HCT116 (cell line): ENCODE measurements at regions not wholly inside any gene's neighbourhood (a gene's known extent, or its start where the extent isn't known, plus 50 kb on each side); places are given as distances from the start of the nearest gene placed in this dataset.

Source experiments
- ATAC-seq: fragments of 200-7000 bp; cut with Tn5 transposase; 2 replicates; pipeline ENCODE4 v1.9.1; 2020; ENCODE audit warnings: mild to moderate bottlenecking, moderate library complexity
- BruUV-seq: library from RNA; stranded (reverse); fragments of 400-500 nt; replicated peaks from 2 replicates; lab custom pipeline; 2021; lab: Mats Ljungman, UMichigan
- CTCF ChIA-PET: fragments of 300-600 bp; sonication (Branson Sonifier 250); formaldehyde crosslinking; loops from one replicate; lab custom pipeline; 2021; ENCODE audit warnings: antibody characterized with exemption; lab: Charles Lee
- POLR2A ChIA-PET: fragments of 300-600, 350-600 bp; sonication (Branson Sonifier 250); formaldehyde crosslinking; loops from one replicate; lab custom pipeline; 2021; ENCODE audit warnings: antibody characterized with exemption; lab: Charles Lee
- RAD21 ChIA-PET, 2 experiments: fragments of 300-600 bp; sonication (Branson Sonifier 250); formaldehyde crosslinking; loops; one replicate each; lab custom pipeline; 2023; ENCODE audit warnings: low total read pairs in 2 of 2; ENCODE audit not compliant: uncharacterized antibody in 2 of 2, unreplicated experiment in 2 of 2, low non-redundant PET in 1 of 2; lab: Charles Lee
- DNase-seq: peaks from one replicate; pipeline ENCODE4 v3.0.0-alpha.2; 2010; ENCODE audit warnings: low read depth, low spot score
- H2AFZ ChIP-seq: fragments of 200-600 bp; shearing (Covaris generic), sonication (generic); 2 replicates; pipeline ENCODE4 v1.6.1; 2017; ENCODE audit warnings: low read depth, mixed run types, mixed read lengths, antibody characterized with exemption, low read length; ENCODE audit not compliant: poor library complexity, severe bottlenecking
- H3K27ac ChIP-seq: 2 replicates; pipeline ENCODE4 v1.5.1; 2012; ENCODE audit warnings: low read depth, low read length
- H3K27me3 ChIP-seq: fragments of 200-600 bp; sonication (generic); 2 replicates; pipeline ENCODE4 v1.6.1; 2016; ENCODE audit warnings: mixed run types, low read length, mixed read lengths; ENCODE audit not compliant: insufficient read depth
- H3K36me3 ChIP-seq, 2 experiments: fragments of 200-500 bp in 1 of 2; fragments of 200-600 bp in 1 of 2; sonication (Bioruptor generic) in 1 of 2; sonication (generic) in 1 of 2; 2 replicates each; pipeline versions ENCODE4 v1.5.1 to v1.6.1; 2014 to 2016; ENCODE audit warnings: low read length in 2 of 2, inconsistent platforms in 1 of 2, mixed read lengths in 1 of 2, mixed run types in 1 of 2; ENCODE audit not compliant: insufficient read depth in 2 of 2, control insufficient read depth in 1 of 2
- H3K4me1 ChIP-seq, 2 experiments: fragments of 200-600 bp in 1 of 2; sonication (generic) in 1 of 2; 2 replicates each; pipeline versions ENCODE4 v1.5.1 to v1.6.1; 2012 to 2017; ENCODE audit warnings: low read length in 2 of 2, inconsistent platforms in 1 of 2, mild to moderate bottlenecking in 1 of 2, mixed read lengths in 1 of 2, mixed run types in 1 of 2, moderate library complexity in 1 of 2; ENCODE audit not compliant: insufficient read depth in 2 of 2, control insufficient read depth in 1 of 2
- H3K4me2 ChIP-seq: fragments of 200-600 bp; sonication (generic); 2 replicates; pipeline ENCODE4 v1.6.1; 2017; ENCODE audit warnings: mixed run types, low read length, mixed read lengths
- H3K4me3 ChIP-seq, 2 experiments: fragments of 200-600 bp in 1 of 2; sonication (generic) in 1 of 2; replicated peaks in 1 of 2; 2 replicates each; pipeline ENCODE4 v1.5.1; 2011 to 2016; ENCODE audit warnings: low read length in 2 of 2, control low read depth in 1 of 2, low read depth in 1 of 2, mild to moderate bottlenecking in 1 of 2, mixed read lengths in 1 of 2, mixed run types in 1 of 2
- H3K79me2 ChIP-seq: fragments of 200-600 bp; sonication (generic); 2 replicates; pipeline ENCODE4 v1.6.1; 2017; ENCODE audit warnings: mild to moderate bottlenecking, mixed run types, low read length, moderate library complexity, mixed read lengths; ENCODE audit not compliant: insufficient read depth
- H3K9ac ChIP-seq: fragments of 200-600 bp; sonication (generic); 2 replicates; pipeline ENCODE4 v1.6.1; 2016; ENCODE audit warnings: low read length, mixed read lengths
- H3K9me2 ChIP-seq: fragments of 200-600 bp; sonication (generic), shearing (Covaris generic); 2 replicates; pipeline ENCODE4 v1.6.1; 2017; ENCODE audit warnings: mixed run types, mild to moderate bottlenecking, moderate library complexity; ENCODE audit not compliant: insufficient read depth
- H3K9me3 ChIP-seq, 2 experiments: fragments of 200-500 bp in 1 of 2; fragments of 200-600 bp in 1 of 2; sonication (Bioruptor generic) in 1 of 2; sonication (generic) in 1 of 2; 2 replicates each; pipeline ENCODE4 v1.6.1; 2014 to 2017; ENCODE audit warnings: low read length in 2 of 2, mixed read lengths in 2 of 2, inconsistent platforms in 1 of 2, low read depth in 1 of 2, mild to moderate bottlenecking in 1 of 2, mixed run types in 1 of 2, moderate library complexity in 1 of 2; ENCODE audit not compliant: control insufficient read depth in 1 of 2, insufficient read depth in 1 of 2
- H4K20me1 ChIP-seq: fragments of 200-600 bp; sonication (generic), shearing (Covaris generic); 2 replicates; pipeline ENCODE4 v1.6.1; 2017; ENCODE audit warnings: mixed run types, mild to moderate bottlenecking, moderate library complexity; ENCODE audit not compliant: insufficient read depth
- CBX3 ChIP-seq: IDR thresholded peaks from 2 replicates; pipeline ENCODE4 v1.6.1; 2012; ENCODE audit warnings: low read depth
- CEBPB ChIP-seq: IDR thresholded peaks from 2 replicates; pipeline ENCODE4 v1.6.1; 2012; ENCODE audit warnings: low read depth
- EGR1 ChIP-seq: IDR thresholded peaks from 2 replicates; pipeline ENCODE4 v1.6.1; 2012; ENCODE audit warnings: low read depth
- ELF1 ChIP-seq: IDR thresholded peaks from 2 replicates; pipeline ENCODE4 v1.6.1; 2012; ENCODE audit warnings: low read depth, borderline replicate concordance
- FOSL1 ChIP-seq: IDR thresholded peaks from 2 replicates; pipeline ENCODE4 v1.6.1; 2012; ENCODE audit warnings: low read depth
- JUND ChIP-seq: IDR thresholded peaks from 2 replicates; pipeline ENCODE4 v1.6.1; 2012
- POLR2A ChIP-seq: IDR thresholded peaks from 2 replicates; pipeline ENCODE4 v1.7.0; 2011; ENCODE audit warnings: borderline replicate concordance; ENCODE audit not compliant: insufficient read depth, insufficient read length; ENCODE audit errors: extremely low read depth
- POLR2AphosphoS5 ChIP-seq: IDR thresholded peaks from 2 replicates; pipeline ENCODE4 v1.6.1; 2011; ENCODE audit warnings: mild to moderate bottlenecking, low read depth, low read length, moderate library complexity
- RAD21 ChIP-seq: IDR thresholded peaks from 2 replicates; pipeline ENCODE4 v1.6.1; 2012; ENCODE audit warnings: low read depth, mild to moderate bottlenecking
- SIN3A ChIP-seq: IDR thresholded peaks from 2 replicates; pipeline ENCODE4 v1.6.1; 2012; ENCODE audit warnings: low read depth
- SP1 ChIP-seq: IDR thresholded peaks from 2 replicates; pipeline ENCODE4 v1.6.1; 2012; ENCODE audit warnings: low read depth
- SRF ChIP-seq: IDR thresholded peaks from 2 replicates; pipeline ENCODE4 v1.6.1; 2012; ENCODE audit warnings: low read depth
- YY1 ChIP-seq: IDR thresholded peaks from 2 replicates; pipeline ENCODE4 v1.6.1; 2011; ENCODE audit warnings: low read length, low read depth, moderate library complexity, mild to moderate bottlenecking; ENCODE audit not compliant: insufficient replicate concordance; ENCODE audit errors: extremely low read depth
- ZFX ChIP-seq: fragments of 450-650 bp; IDR thresholded peaks from 2 replicates; pipeline ENCODE4 v1.6.1; 2017
- ZNF274 ChIP-seq: fragments of 200-500 bp; sonication (Bioruptor generic); IDR thresholded peaks from 2 replicates; pipeline ENCODE4 v1.6.1; 2014; ENCODE audit warnings: mild to moderate bottlenecking, low read depth, low read length, inconsistent platforms
- intact Hi-C: fragments of 100-400 bp; cut with micrococcal nuclease; formaldehyde crosslinking; loops from 2 replicates; pipeline ENCODE4 v1.10.0; 2022
- TF ChIP-seq, protein P1 (sequence below): IDR thresholded peaks from 2 replicates; pipeline ENCODE4 v1.6.1; 2012
- TF ChIP-seq, protein P2 (sequence below): IDR thresholded peaks from 2 replicates; pipeline ENCODE4 v1.6.1; 2012; ENCODE audit warnings: low read depth
- TF ChIP-seq, protein P3 (sequence below): IDR thresholded peaks from 2 replicates; pipeline ENCODE4 v1.6.1; 2011; ENCODE audit warnings: mild to moderate bottlenecking, low read length, moderate library complexity; ENCODE audit not compliant: insufficient replicate concordance; ENCODE audit errors: extremely low read depth

DNA sequence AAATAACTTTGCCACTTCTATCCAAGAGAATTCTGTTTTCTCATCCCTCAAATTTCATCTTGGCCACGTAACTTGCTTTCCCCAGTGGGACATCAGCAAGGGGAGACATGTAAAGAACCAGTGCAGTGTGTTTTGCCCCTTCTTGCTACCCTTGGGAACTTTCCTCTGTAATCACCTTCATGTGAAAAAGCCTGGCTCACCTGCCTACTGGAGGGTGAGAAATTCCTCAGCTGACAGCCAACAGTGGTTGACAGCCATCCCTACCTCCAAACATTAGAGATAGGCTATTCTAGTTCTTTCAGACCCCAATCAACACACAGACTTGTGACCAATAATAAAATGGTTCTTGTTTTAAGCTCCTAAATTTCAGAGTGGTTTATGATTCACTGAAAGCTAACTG, 333.9 kb upstream of the TBC1D5 start:
- no TSS peak for BruUV-seq
- RAD21 ChIA-PET: no interaction called here

DNA sequence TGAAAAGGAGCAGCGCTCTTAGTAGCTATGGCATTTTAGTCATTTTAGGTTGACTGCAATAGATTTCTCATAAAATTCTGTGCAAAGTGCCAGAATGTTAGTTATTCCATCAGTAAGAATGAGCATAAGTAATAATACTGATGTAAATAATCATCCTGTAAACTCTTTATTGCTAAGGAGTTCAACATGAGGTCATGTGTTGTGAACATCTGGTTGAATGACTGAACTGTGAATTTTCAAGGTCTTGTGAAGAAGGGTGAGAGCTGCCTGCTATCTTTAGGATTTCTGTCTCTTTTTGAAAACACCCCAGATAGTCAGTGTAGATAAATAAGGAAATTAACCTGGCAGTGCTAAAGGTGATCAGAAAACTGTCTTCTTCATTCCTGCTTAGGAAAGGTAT, 333.4 kb upstream of the TBC1D5 start:
- Histone ChIP-seq H3K4me2 (no peak overlapping the region), H4K20me1 (no peaks in the 10 kb centered on the region), H3K9me2 (no peaks in the 10 kb centered on the region), H2AFZ (no peak overlapping the region), H3K27ac (no peak overlapping the region), H3K4me1 (peaks cover 21 to 27% of the 10 kb centered on the region in 2 experiments), H3K79me2 (no peaks in the 10 kb centered on the region), H3K4me3 (no peak overlapping the region), H3K9ac (no peak overlapping the region), H3K27me3 (no peaks in the 10 kb centered on the region), H3K36me3 (no peaks in the 10 kb centered on the region), H3K9me3 (no peaks in the 10 kb centered on the region)
- ATAC-seq: no peak
- intact Hi-C loops: no loop called here
- ChIA-PET CTCF (no interaction called here), POLR2A (no interaction called here), RAD21 (no interaction called here)
- BruUV-seq: no TSS peak
- DNase-seq: no peak
- no peak for TF ChIP-seq CBX3
- TF ChIP-seq RAD21: no peak
- TF ChIP-seq EGR1: no peak
- no peak for TF ChIP-seq JUND
- no peak for TF ChIP-seq CEBPB
- TF ChIP-seq, protein P1, sequence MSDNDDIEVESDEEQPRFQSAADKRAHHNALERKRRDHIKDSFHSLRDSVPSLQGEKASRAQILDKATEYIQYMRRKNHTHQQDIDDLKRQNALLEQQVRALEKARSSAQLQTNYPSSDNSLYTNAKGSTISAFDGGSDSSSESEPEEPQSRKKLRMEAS: no peak
- no peak for TF ChIP-seq ZFX
- TF ChIP-seq ZNF274: no peak
- no peak for TF ChIP-seq SP1
- no peak for TF ChIP-seq POLR2AphosphoS5
- TF ChIP-seq FOSL1: no peak
- TF ChIP-seq POLR2A: no peak
- TF ChIP-seq, protein P2, sequence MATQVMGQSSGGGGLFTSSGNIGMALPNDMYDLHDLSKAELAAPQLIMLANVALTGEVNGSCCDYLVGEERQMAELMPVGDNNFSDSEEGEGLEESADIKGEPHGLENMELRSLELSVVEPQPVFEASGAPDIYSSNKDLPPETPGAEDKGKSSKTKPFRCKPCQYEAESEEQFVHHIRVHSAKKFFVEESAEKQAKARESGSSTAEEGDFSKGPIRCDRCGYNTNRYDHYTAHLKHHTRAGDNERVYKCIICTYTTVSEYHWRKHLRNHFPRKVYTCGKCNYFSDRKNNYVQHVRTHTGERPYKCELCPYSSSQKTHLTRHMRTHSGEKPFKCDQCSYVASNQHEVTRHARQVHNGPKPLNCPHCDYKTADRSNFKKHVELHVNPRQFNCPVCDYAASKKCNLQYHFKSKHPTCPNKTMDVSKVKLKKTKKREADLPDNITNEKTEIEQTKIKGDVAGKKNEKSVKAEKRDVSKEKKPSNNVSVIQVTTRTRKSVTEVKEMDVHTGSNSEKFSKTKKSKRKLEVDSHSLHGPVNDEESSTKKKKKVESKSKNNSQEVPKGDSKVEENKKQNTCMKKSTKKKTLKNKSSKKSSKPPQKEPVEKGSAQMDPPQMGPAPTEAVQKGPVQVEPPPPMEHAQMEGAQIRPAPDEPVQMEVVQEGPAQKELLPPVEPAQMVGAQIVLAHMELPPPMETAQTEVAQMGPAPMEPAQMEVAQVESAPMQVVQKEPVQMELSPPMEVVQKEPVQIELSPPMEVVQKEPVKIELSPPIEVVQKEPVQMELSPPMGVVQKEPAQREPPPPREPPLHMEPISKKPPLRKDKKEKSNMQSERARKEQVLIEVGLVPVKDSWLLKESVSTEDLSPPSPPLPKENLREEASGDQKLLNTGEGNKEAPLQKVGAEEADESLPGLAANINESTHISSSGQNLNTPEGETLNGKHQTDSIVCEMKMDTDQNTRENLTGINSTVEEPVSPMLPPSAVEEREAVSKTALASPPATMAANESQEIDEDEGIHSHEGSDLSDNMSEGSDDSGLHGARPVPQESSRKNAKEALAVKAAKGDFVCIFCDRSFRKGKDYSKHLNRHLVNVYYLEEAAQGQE: no peak
- TF ChIP-seq SRF: no peak
- no peak for TF ChIP-seq ELF1

More for the DNA sequence above, 333.9 kb upstream of the TBC1D5 start:
- no peaks in the 10 kb centered on the region for H4K20me1 ChIP-seq
- H3K9ac ChIP-seq: no peak overlapping the region
- peaks cover 24 to 27% of the 10 kb centered on the region in 2 experiments for H3K4me1 ChIP-seq
- ChIA-PET CTCF (interaction anchor here (0.6 kb wide), 1 partner anchor 181 kb away, joined by 3 read pairs; no protein-coding TSS in a partner anchor), POLR2A (no interaction called here)
- no peak for ATAC-seq
- no peak overlapping the region for H3K27ac ChIP-seq
- no peak overlapping the region for H3K4me2 ChIP-seq
- intact Hi-C loops: no loop called here
- no peaks in the 10 kb centered on the region for H3K9me2 ChIP-seq
- no peaks in the 10 kb centered on the region for H3K27me3 ChIP-seq
- no peaks in the 10 kb centered on the region for H3K9me3 ChIP-seq
- no peaks in the 10 kb centered on the region for H3K36me3 ChIP-seq
- TF ChIP-seq SIN3A (no peak), JUND (no peak), POLR2A (no peak), ZNF274 (no peak), YY1 (no peak)
- TF ChIP-seq, protein P3, sequence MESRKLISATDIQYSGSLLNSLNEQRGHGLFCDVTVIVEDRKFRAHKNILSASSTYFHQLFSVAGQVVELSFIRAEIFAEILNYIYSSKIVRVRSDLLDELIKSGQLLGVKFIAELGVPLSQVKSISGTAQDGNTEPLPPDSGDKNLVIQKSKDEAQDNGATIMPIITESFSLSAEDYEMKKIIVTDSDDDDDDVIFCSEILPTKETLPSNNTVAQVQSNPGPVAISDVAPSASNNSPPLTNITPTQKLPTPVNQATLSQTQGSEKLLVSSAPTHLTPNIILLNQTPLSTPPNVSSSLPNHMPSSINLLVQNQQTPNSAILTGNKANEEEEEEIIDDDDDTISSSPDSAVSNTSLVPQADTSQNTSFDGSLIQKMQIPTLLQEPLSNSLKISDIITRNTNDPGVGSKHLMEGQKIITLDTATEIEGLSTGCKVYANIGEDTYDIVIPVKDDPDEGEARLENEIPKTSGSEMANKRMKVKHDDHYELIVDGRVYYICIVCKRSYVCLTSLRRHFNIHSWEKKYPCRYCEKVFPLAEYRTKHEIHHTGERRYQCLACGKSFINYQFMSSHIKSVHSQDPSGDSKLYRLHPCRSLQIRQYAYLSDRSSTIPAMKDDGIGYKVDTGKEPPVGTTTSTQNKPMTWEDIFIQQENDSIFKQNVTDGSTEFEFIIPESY: no peak
- no peak overlapping the region for H2AFZ ChIP-seq
- H3K79me2 ChIP-seq: no peaks in the 10 kb centered on the region
- DNase-seq: no peak
- no peak overlapping the region for H3K4me3 ChIP-seq
